GM18867 (cell line): ENCODE measurements at regions not wholly inside any gene's neighbourhood (a gene's known extent, or its start where the extent isn't known, plus 50 kb on each side); places are given as distances from the start of the nearest gene placed in this dataset.

Experiments used
- ATAC-seq: cut with Tn5 transposase; IDR thresholded peaks from one replicate; pipeline ENCODE4 v1.9.1; 2021; ENCODE audit warnings: mild to moderate bottlenecking, moderate library complexity; ENCODE audit not compliant: unreplicated experiment

- no peak for ATAC-seq
These were observed 64.6 kb upstream of the BCAR3 start for GRCh38 chr1:93746021-93746812.

- peak; percentile 40 for ATAC-seq
These were observed 62.8 kb upstream of the BCAR3 start for GRCh38 chr1:93744299-93744988.

- no peak for ATAC-seq
These were observed 61.8 kb upstream of the BCAR3 start for GRCh38 chr1:93743465-93743864.

GRCh38 chr1:93740601-93741031 is 59.0 kb upstream of the BCAR3 start:
- no peak for ATAC-seq

- no peak for ATAC-seq
These were observed 58.5 kb upstream of the BCAR3 start for GRCh38 chr1:93740157-93740556.

- ATAC-seq, result no peak
These were observed 57.8 kb upstream of the BCAR3 start for GRCh38 chr1:93739472-93739871.

GRCh38 chr1:93738926-93739325 is 57.3 kb upstream of the BCAR3 start:
- no peak for ATAC-seq

GRCh38 chr1:93738075-93738622 is 56.5 kb upstream of the BCAR3 start:
- no peak for ATAC-seq

GRCh38 chr1:93735722-93736121 is 54.1 kb upstream of the BCAR3 start:
- ATAC-seq, result no peak

- ATAC-seq, result no peak
These were observed 53.4 kb upstream of the BCAR3 start for GRCh38 chr1:93734999-93735398.

- no peak for ATAC-seq
These were observed 51.7 kb upstream of the BCAR3 start for GRCh38 chr1:93733340-93733739.

- ATAC-seq, result no peak
These were observed 50.9 kb upstream of the BCAR3 start for GRCh38 chr1:93732514-93732913.
